HG02885 (cell line): ENCODE measurements at regions not wholly inside any gene's neighbourhood (a gene's known extent, or its start where the extent isn't known, plus 50 kb on each side); places are given as distances from the start of the nearest gene placed in this dataset.
"Not testable (repeated sequence)": the region's sequence is repeated elsewhere in the genome, so short reads cannot be mapped to it uniquely, and the experiment has no call there.

Experiments
- ATAC-seq: cut with Tn5 transposase; IDR thresholded peaks from one replicate; pipeline ENCODE4 v1.9.1; 2021; ENCODE audit warnings: mild to moderate bottlenecking; ENCODE audit not compliant: unreplicated experiment, poor library complexity

DNA sequence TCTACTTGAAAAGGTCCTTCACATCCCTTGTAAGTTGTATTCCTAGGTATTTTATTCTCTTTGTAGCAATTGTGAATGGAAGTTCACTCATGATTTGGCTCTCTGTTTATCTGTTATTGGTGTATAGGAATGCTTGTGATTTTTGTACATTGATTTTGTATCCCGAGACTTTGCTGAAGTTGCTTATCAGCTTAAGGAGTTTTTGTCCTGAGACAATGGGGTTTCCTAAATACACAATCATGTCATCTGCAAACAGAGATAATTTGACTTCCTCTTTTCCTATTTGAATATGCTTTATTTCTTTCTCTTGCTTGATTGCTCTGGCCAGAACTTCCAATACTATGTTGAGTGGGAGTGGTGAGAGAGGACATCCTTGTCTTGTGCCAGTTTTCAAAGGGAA is 69.8 kb upstream of the MYRIP start:
- not testable (repeated sequence) for ATAC-seq

GRCh38 chr3:39744746-39745145 is 64.7 kb upstream of the MYRIP start:
- no peak for ATAC-seq

DNA sequence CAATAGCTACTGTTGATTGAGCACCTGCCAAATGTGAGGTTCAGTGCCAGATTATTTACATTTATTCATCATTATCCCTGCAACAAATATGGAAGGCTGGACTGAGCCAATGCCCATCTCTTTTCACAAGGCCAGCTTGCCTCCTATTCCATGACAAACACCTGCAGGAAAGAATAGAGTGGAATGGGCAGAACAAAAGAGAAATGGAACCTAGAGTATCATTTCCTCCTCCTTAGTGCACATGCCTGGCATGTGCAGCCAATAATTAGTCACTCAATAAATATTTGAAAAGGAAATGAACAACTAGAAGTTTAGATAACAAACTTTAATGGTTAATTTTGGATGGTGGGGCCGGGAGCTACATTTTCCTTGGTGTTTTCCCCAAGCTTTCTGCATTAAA is 61.4 kb upstream of the MYRIP start:
- ATAC-seq: no peak

- no peak for ATAC-seq
Measured at GRCh38 chr3:39748763-39749162, 60.6 kb upstream of the MYRIP start.

DNA sequence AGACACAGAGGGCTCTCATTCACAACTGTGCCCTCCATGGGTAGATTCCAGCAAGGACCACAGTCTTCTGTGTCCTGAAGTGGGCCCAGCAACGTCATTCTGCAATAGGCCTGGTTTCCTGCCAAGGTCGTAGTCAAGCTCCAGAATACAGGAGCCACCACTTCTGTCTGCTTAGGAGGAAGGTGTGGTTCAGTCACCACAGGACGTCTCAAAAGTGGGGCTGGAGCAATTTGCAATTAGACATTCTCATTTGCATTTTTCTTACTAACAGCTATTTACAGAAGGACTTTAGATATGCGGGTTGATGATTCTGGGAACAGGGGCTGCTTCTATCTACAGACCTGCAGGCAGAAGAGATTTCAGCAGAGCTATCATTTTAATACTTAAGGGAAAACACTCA is 58.7 kb upstream of the MYRIP start:
- peak; percentile 39 for ATAC-seq

GRCh38 chr3:39751286-39751685 is 58.1 kb upstream of the MYRIP start:
- ATAC-seq: no peak

- ATAC-seq: peak; percentile 41
Measured at GRCh38 chr3:39752019-39752637, 57.3 kb upstream of the MYRIP start.

DNA sequence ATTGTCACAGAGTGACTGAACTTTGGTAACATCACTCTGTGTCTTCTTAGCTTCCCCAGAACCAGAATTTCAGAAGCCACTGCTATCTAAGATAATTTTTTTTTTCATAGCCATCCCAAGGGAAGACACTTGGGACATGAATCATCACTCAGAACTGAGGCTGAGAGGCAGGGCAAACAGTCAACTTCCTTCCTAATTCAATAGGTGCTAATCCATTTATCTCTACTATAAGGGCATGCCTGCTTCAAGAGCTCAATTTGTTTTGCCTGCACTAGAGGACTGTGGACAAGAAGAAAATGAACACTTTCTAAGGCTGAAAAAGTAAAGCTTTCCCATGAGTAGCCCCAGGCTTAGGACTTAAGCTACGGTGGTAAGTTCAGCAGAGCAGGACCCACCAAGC is 56.7 kb upstream of the MYRIP start:
- no peak for ATAC-seq

DNA sequence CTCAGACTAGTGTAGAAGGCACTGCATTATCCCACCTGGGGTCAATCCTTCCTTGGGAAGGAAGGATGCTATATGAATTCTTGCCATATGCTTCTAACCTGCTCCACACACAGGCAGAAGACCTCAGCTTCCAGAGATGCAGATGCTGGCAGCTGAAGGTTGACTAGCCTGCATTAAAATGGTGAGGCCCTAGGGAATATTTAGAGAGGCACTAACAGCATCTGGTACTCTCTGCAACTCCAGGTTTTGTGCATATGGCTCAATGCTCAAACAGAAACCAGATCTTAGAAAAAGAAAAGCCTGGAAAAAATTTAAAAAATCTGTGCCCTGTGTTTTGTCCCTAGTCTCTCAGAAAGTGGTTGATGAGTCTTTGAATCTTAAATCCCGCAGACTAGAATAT is 56.0 kb upstream of the MYRIP start:
- ATAC-seq: no peak

DNA sequence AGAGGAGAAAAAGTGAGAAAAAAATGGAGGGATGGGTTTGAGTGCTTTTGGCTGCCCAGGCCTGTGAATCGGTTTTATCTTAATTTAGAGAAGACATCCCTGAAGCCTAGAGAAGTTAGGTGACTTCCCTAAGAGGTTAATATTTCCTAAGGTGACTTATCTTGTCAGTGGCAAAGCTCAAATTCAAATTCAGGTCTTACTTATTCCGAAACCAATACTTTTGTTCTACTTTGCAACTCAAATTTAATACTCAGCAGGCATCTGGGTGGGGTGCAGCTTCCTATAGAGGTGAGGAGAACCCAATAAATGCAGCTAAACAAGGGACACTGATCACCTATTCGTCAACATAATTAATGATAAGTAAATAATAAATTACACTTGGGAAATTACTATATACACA is 54.9 kb upstream of the MYRIP start:
- ATAC-seq: peak; percentile 57

GRCh38 chr3:39755100-39755499 is 54.3 kb upstream of the MYRIP start:
- ATAC-seq: no peak

- no peak for ATAC-seq
Measured at GRCh38 chr3:39757307-39757706, 52.1 kb upstream of the MYRIP start.
